ENCODE measurements at regions not wholly inside any gene's neighbourhood (a gene's known extent, or its start where the extent isn't known, plus 50 kb on each side); places are given as distances from the start of the nearest gene placed in this dataset.
"Not testable (repeated sequence)": the region's sequence is repeated elsewhere in the genome, so short reads cannot be mapped to it uniquely, and the experiment has no call there.

GRCh38 chr2:155879900-155880299, 452.6 kb downstream of the NR4A2 start:
- TF ChIP-seq, protein P1, sequence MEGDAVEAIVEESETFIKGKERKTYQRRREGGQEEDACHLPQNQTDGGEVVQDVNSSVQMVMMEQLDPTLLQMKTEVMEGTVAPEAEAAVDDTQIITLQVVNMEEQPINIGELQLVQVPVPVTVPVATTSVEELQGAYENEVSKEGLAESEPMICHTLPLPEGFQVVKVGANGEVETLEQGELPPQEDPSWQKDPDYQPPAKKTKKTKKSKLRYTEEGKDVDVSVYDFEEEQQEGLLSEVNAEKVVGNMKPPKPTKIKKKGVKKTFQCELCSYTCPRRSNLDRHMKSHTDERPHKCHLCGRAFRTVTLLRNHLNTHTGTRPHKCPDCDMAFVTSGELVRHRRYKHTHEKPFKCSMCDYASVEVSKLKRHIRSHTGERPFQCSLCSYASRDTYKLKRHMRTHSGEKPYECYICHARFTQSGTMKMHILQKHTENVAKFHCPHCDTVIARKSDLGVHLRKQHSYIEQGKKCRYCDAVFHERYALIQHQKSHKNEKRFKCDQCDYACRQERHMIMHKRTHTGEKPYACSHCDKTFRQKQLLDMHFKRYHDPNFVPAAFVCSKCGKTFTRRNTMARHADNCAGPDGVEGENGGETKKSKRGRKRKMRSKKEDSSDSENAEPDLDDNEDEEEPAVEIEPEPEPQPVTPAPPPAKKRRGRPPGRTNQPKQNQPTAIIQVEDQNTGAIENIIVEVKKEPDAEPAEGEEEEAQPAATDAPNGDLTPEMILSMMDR (conservative IDR thresholded peaks at IDR 0.05 in 1 of 2, IDR thresholded peaks at IDR 0.05 in 1 of 2; ENCODE audit: low read depth in 1 of 2, low read length in 2 of 2), result not testable (repeated sequence)
- not testable (repeated sequence) for TF ChIP-seq EZH2 (IDR thresholded peaks at IDR 0.05; ENCODE audit: low read length, missing control alignments)

Data from fibroblast of lung (primary cell).